Transverse colon (tissue), 4 donors: ENCODE measurements at regions not wholly inside any gene's neighbourhood (a gene's known extent, or its start where the extent isn't known, plus 50 kb on each side); places are given as distances from the start of the nearest gene placed in this dataset.

Experiments used
- POLR2AphosphoS5 ChIP-seq, 3 donors: sonication (generic); formaldehyde crosslinking; IDR thresholded peaks; one replicate each; pipeline ENCODE4 v1.6.1; 2016; ENCODE audit warnings: antibody characterized with exemption in 3 of 3
- TF ChIP-seq, protein P1 (sequence below), 5 experiments: fragments of 200-600 bp in 3 of 5; fragments of 450-650 bp in 2 of 5; sonication (generic) in 3 of 5; IDR thresholded peaks; 1 replicate in 2 of 5; 2 replicates in 3 of 5; pipeline ENCODE4 v1.5.1; 2016 to 2017; ENCODE audit warnings: antibody characterized with exemption in 5 of 5, inconsistent platforms in 3 of 5, mild to moderate bottlenecking in 2 of 5, moderate library complexity in 1 of 5

GRCh38 chr12:71303199-71303598 is 136.4 kb upstream of the LGR5 start:
- TF ChIP-seq, protein P1, sequence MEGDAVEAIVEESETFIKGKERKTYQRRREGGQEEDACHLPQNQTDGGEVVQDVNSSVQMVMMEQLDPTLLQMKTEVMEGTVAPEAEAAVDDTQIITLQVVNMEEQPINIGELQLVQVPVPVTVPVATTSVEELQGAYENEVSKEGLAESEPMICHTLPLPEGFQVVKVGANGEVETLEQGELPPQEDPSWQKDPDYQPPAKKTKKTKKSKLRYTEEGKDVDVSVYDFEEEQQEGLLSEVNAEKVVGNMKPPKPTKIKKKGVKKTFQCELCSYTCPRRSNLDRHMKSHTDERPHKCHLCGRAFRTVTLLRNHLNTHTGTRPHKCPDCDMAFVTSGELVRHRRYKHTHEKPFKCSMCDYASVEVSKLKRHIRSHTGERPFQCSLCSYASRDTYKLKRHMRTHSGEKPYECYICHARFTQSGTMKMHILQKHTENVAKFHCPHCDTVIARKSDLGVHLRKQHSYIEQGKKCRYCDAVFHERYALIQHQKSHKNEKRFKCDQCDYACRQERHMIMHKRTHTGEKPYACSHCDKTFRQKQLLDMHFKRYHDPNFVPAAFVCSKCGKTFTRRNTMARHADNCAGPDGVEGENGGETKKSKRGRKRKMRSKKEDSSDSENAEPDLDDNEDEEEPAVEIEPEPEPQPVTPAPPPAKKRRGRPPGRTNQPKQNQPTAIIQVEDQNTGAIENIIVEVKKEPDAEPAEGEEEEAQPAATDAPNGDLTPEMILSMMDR (IDR thresholded peaks at IDR 0.05): no peak
- TF ChIP-seq POLR2AphosphoS5 (IDR thresholded peaks at IDR 0.05): no peak
